Activated CD8-positive, alpha-beta memory T cell treated with anti-CD3 and anti-CD28 coated beads, Interleukin-2, amount 50 U/mL, for 48 hours (primary cell): ENCODE measurements at regions not wholly inside any gene's neighbourhood (a gene's known extent, or its start where the extent isn't known, plus 50 kb on each side); places are given as distances from the start of the nearest gene placed in this dataset.
"Not testable (repeated sequence)": the region's sequence is repeated elsewhere in the genome, so short reads cannot be mapped to it uniquely, and the experiment has no call there.

ENCODE experiments used
- DNase-seq: peaks from one replicate; pipeline ENCODE4 v3.0.0-alpha.2; 2020

DNA sequence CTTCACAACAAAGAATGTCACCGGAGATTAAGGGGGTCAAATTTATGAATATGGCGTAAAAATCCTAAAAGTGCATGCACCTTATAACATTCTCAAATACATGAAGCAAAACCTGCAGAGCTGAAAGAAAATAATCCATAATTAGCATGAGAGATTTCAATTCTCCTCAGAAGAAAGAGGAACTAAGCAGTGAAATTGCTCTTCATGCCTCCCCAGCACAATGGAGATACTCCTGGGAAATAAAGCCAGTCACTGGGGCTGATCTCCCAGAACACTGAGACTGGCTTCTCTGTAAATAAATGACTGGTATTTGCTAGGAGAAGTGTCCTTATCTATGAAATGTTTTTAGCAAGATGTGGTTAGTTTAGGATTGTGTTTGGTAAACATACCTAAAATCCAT is 68.1 kb downstream of the GOLGA6L6 start:
- not testable (repeated sequence) for DNase-seq

DNA sequence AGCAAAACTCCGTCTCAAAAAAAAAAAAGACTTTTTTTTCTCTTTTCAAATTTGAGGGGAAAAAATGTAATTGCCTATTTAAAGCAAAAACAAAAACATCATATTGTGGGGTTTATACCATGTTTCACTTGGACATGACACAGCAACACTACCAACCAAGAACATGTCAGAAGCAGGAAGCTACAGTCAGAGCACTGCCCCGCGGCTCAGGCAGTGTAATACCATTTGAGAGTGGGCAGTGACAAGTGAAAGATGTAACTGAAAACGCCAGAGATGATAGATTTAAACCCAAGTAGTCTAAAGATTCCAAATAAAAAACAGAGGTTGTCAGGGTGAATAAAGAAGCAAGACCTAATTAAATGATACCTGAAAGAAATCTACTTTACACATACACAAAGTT is 68.6 kb downstream of the GOLGA6L6 start:
- DNase-seq = not testable (repeated sequence)

DNA sequence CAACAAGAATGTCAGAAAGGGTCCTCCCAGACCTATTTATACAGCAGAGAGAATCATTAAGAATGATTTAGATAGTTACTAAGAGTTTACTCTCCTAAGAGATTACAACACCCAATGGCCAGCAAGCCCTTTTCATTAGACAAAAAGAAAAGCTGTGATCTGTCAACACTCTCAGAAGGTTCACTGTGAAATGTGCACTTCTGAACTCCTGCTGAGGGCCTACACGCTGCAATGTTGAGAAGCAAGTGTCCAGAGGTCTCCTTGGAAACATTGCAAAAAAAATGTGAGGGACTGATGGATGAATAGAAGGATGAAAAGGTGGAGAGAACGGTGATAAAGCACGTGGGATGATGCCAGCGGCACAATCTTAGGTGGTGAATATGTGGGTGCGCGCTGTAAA is 70.8 kb downstream of the GOLGA6L6 start:
- DNase-seq = not testable (repeated sequence)

DNA sequence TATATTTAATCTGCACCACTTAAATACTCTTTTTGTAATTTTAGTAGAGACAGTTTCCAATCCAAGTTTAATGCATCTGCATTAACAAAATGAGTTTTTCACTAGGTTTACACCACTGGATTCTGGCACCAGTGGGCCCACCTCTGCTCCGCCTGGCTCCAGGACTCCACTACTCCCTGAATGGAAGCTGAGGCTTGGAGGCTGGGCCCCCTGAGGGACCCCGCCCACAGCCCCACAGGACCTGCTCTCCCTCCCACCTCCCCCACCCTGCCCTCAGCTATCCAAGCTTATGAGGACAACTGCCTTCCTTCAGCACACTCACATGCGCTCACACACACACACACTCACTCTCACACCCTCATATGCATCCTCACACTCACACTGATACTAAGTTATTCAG is 100.5 kb downstream of the GOLGA6L6 start:
- not testable (repeated sequence) for DNase-seq

DNA sequence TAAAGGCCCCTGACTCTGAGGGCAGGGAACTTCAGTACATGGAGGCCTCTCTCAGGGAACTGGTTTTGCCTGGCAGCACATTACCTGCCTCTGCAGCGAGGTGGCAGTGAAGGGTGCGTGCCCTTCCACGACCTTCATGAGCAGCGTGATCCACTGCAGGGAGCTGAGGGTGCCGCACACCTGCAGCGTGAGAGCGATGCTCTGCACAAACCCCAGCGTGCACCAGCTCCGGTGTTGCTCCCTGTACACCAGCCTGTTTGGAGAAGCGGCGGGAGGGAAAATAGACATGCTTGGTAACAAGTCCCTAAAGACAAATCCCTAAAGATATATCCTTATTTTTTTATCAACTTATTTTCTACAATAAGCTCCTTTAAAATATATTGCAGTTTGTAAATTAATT is 101.2 kb downstream of the GOLGA6L6 start:
- DNase-seq = not testable (repeated sequence)

DNA sequence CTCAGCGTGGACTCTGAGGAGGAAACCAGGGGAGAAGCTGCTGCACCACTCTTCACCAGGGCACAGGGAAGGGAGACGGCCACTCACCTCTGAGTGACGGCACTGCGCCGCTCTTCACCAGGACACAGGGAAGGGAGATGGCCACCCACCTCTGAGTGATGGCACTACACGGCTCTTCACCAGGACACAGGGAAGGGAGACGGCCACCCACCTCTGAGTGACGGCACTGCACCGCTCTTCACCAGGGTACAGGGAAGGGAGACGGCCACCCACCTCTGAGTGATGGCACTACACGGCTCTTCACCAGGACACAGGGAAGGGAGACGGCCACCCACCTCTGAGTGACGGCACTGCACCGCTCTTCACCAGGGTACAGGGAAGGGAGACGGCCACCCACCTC is 102.5 kb downstream of the GOLGA6L6 start:
- not testable (repeated sequence) for DNase-seq

DNA sequence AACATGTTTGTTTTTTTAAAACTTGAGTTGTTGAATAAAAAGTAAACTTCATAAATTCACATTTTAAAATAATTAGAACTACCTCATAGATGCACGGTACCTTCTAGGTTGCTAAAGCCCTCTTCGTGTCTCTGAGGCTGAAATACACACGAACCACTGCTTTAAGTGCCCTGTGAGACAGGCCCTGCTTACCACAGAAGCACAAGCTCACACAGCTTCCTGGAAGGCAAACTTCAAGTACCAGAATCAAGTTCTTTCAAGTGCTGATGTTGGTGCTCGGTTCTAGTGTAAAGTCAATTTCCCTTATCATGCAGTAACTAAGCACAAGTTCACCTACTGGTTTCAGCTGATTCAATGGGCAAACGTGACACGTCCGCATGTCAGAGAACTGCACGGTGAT is 103.3 kb downstream of the GOLGA6L6 start:
- DNase-seq = not testable (repeated sequence)

DNA sequence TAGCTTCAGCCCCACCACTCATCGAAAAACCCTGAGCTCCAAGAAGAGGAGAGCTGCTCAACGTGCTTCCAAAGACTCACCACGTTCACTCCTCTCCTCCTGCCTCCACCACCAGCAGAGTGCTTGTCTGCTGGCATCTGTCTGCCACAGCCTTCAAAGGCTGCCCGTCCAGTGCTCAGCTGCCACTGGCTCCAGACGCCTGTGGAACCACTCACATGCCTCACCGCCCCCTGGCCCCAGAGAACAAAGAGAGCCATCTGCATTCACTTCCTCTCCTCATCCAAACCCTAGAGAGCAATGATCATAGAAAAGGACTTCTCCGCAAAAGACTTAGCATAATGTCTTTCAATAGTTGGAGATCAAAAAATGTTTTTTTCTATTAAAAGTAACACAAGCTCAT is 108.1 kb downstream of the GOLGA6L6 start:
- DNase-seq = not testable (repeated sequence)

DNA sequence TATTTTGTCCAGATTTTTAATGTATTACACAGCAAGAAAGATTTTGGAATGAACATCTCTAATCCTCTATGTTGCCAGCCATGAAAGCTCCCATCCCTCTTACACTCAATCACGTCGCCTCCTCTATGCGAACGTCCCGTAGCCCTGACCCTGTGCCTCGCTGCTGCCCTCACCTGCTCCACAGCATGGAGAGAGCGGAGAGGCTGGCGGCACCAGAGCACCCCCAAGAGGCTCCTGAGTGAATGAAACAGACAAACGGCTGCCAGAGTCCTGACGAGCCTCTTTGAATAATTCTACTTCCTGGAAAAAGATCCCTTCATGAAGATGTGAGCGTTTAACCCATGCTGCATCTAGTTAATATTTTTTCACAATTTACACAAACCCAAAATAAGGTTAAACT is 111.1 kb downstream of the GOLGA6L6 start:
- not testable (repeated sequence) for DNase-seq

DNA sequence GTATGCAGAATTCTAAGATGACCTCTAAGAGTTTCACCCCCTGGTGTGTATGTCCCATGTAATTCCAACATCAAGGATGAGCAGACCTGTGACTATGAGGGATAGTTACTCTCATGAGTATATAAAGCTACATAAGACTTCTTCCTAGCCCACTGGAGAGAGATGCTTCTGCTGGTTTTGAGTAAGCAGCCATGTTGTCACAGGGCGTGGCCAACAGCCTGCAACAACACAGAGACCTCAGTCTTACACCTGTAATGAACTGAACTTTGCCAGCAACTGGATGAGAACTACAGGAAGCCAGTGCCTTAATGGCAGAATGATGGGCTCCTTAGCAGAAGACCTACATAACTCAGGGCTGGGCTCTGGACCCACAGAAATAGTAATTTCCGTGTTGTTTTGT is 120.9 kb downstream of the GOLGA6L6 start:
- not testable (repeated sequence) for DNase-seq

DNA sequence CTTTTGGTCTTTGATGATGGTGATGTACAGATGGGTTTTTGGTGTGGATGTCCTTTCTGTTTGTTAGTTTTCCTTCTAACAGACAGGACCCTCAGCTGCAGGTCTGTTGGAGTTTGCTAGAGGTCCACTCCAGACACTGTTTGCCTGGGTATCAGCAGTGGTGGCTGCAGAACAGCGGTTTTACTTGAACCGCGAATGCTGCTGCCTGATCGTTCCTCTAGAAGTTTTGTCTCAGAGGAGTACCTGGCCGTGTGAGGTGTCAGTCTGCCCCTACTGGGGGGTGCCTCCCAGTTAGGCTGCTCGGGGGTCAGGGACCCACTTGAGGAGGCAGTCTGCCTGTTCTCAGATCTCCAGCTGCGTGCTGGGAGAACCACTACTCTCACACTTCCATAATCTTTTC is 125.0 kb downstream of the GOLGA6L6 start:
- not testable (repeated sequence) for DNase-seq

DNA sequence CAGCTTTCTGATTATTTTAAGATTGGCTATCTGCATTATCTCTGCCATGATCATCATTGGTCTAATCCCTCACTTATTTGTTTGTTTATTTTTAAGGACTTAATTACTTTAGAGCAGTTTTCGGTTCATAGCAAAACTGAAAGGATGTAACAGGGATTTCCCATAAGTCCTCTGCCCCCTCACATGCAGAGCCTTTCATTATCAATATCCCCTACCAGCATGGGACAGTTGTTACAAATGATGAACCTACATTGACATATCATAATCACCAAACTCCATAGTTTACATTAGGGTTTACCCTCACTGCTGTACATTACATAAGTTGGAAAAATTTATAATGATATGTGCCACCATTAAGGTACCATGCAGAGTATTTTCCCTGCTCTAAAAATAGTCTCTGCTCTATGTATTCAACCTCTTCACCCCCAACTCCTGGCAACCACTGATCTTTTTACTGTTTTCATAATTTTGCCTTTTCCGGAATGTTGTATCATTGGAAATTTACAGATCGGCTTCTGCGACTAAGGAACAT is 131.9 kb downstream of the GOLGA6L6 start:
- not testable (repeated sequence) for DNase-seq

DNA sequence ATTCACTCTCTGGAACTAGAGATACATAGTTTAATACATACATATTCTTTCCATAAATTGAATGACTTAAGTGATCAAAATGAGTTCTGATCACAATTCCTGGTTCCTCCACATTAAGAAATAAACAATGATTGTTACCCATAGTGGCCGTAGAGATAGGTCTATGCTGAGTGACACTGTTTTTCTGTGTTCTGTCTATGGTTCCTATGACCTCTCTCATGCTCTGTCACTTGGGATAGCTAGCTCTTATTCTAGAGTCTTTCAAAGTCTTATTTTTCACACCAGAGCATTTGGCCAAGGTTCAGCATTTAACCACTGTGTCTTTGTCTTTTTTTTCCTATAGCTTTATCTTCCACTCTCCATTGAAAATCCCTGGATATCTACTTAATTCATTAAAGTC is 132.4 kb downstream of the GOLGA6L6 start:
- DNase-seq = no peak

DNA sequence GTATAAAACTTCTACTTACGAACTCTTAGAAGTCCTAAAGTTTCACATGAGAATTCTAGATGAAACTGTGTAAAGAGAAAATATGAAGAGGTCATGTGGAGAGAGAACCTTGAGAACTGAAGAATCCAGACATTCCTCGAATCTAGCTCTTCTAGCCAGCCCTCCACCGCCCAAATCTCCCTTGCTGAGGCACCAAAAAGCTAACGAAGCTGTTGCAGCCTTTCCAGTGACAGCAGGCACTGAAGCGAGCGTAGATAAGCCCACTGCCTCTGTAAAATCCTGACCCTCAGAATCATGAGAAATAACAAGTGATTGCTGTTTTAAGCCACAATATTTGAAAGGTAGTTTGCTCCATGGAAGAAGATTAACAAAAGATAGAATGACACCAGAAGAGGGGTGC is 134.0 kb downstream of the GOLGA6L6 start:
- DNase-seq = no peak

DNA sequence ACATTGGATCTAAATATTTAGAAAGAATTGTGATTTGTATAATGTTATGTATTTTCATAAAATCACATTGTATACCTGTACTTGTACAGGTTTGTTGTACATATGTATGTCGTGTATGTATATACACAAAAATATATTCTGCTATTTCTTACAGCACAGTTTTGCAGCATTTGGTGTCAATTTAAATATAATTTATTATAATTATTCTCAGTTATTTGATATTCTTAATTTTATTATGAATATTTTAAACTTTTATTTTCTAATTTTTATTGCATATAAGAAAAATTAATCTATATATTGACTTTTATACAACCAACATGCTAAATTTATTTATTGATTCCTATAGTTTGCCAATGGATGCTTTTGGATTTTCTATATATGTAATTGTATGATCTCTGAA is 137.0 kb downstream of the GOLGA6L6 start:
- not testable (repeated sequence) for DNase-seq

DNA sequence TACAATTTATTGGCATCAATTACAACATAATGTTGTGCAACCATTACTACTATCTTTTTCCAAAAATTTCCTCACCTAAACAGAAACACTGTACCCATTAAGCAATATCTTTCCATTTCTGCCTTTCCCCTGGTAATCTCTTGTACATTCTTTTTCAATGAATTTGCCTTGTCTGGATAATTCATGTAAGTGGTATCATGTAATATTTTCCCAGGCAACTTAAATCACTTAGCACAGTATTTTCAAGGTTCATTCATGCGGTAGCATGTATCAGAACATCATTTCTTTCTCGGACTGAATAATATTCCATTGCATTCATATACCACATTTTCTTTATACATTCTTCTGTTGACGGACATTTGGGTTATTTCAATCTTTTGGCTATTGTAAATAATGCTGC is 139.0 kb downstream of the GOLGA6L6 start:
- DNase-seq = not testable (repeated sequence)

DNA sequence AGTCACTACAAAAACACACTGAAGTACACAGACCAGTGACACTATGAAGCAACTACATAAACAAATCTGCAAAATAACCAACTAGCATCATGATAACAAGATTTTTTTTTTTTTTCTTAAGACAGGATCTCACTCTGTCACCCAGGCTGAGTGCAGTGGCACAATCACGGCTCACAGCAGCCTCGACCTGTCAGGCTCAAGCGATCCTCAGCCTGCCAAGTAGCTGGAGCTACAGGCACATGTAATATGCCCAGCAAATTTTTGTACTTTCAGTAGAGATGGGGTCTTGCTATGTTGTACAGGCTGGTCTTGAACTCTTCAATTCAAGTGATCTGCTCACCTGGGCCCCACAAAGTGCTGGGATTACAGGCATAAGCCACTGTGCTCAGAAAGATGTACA is 140.5 kb downstream of the GOLGA6L6 start:
- not testable (repeated sequence) for DNase-seq

DNA sequence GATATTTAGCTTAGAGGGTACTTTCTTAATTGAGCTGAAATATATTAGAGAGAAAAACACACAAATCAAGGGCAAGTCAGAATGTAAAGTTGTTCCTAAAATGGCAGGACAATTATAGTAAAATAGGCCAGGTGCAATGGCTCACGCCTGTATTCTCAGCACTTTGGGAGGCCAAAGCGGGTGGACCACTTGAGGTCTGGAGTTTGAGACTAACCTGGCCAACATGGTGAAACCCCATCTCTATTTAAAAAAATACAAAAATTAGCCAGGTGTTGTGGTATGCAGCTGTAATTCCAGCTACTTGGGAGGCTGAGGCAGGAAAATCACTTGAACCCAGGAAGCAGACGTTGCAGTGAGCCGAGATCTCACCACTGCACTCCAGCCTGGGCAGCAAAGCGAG is 142.9 kb downstream of the GOLGA6L6 start:
- DNase-seq = not testable (repeated sequence)

DNA sequence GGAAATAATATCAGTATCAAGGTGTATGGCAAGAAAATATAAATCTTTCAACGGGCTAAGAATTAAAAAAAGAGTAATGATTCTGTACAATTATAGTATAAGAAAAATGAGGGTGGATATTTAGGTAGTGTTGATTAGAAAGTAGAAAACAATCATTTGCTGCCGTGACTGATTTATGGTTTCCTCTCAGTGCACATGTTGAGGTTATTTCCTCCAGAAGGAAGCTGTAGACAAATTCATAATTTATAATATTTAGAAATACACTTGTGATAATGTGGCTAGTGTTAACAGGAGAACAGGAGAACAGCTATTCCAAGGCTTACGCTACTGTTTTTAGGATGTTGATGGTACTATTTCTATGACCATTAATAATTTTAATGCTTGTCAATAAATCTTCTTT is 153.4 kb downstream of the GOLGA6L6 start:
- not testable (repeated sequence) for DNase-seq

DNA sequence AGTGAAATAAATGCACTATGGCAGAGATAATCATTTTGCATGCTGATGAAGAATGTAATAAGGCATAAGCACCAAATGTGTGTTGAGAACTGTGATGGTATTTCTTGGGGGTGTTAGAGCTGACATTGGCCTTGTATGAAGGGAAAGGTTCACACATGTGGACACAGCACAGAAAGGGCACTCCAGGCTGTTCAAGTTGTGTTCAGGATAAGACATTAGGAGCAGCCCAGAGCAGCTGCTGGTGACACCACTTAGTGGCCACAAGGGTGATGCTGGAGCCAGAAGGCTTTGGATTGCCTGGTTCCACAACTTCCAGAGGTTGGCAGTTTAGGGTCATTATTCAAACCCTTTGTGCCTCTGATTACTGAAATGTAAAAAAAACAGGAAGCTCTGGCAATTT is 155.4 kb downstream of the GOLGA6L6 start:
- DNase-seq = no peak

DNA sequence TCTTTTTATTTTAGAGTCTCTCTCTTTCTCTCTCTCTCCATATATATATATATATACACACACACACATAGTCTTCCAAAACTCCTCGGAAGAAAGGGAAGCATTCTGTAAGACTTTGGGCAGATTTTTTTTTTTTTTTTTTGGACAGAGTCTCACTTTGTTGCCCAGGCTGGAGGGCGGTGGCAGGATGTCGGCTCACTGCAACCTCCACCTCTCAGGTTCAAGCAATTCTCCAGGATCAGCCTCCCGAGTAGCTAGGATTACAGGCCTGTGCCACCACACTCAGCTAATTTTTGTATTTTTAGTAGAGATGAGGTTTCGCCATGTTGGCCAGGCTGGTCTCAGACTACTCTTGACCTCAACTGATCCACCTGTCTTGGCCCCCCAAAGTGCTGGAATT is 161.4 kb downstream of the GOLGA6L6 start:
- not testable (repeated sequence) for DNase-seq

DNA sequence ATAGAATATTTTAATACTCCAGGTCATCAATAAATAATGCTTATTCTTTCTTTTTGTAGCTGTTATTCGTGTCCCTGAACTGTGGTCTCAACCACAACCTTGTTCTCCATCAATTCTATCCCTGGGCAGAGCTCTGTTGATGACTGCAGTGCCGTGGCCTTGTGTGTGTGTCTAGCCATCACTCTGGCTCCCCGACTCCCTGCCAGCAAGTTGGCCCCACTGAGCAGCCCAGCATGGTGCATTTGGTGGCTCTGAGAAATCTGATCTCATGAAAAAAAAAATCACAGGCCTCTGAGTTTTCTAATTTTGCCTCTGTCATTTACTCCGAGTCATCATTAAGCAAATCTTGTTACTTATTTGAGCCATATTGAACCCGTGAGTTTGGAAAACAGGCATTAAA is 164.7 kb downstream of the GOLGA6L6 start:
- DNase-seq = no peak

DNA sequence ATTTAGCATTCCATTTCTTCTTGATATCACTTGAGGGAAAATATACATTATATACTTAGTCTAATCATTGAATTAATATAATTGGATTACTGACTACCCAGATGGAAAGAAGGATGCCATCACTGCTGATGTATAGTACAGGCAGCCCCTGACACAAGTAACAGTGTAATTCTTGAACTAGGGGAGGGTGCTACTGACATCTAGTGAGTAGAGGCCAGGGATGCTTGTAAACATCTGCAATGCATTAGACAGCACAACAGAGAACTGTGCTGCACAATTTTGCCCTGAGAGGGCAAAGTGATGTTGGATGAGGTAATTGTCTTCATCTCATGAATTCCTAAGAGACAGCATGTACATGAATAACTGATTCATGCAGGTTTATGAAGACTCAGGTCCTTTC is 169.2 kb downstream of the GOLGA6L6 start:
- DNase-seq = not testable (repeated sequence)

DNA sequence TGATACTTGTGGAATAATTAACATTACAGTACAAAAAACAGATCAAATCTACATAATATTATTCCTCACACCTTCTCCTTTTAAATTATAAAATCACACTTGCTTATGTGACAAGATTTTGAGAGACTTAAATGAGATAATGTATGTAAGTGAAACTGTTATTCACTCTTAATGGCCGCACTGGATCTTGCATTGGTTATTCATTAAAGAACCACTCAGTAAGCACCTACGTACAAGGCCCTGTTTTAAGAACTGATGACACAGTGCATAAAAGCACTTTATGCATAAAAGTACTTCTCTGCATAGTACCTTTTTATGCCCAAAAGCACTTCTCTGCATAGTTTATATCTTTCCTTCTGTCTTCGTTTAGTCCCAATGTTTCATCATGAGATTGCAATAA is 172.1 kb downstream of the GOLGA6L6 start:
- DNase-seq = no peak

DNA sequence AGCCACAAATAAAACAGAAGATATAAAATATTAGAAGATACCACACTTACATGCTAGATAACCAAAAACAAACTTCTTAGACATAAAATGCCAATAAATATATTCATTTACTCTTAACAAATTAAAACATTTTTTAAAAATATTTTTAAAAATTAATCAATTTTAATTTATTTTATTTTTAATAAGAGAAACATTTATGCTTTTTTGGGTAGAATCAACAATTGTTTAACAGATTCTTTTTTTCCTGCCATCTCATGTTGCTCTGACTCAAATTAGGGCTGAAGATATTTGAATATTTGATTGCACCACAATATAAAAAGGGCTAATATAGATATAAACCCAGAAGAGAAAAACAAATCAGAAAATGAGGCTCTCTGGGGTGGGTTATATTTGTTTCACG is 172.6 kb downstream of the GOLGA6L6 start:
- no peak for DNase-seq

DNA sequence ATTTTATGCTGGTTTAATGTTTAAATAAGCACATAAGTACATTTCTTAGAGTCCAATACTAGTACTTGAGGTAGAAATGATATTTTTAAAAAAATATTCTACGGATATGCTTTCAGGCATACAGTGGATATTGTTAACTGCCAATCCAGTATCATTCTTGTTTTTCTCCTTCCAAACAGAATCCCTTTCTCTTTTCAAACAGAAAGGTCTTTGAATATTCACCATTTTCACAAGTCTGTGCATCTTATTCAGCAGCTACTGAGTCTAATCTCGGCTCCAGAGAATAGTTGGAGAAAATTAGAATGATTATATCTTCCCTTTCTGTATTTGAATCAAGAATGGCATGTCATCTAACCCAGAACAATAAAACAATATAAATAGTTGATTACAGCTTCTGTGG is 174.5 kb downstream of the GOLGA6L6 start:
- DNase-seq = no peak
